ENCODE measurements at regions not wholly inside any gene's neighbourhood (a gene's known extent, or its start where the extent isn't known, plus 50 kb on each side); places are given as distances from the start of the nearest gene placed in this dataset.

GRCh38 chr5:91599863-91600262, 216.7 kb upstream of the ARRDC3 start:
- BruUV-seq (replicated peaks): no TSS peak
- intact Hi-C loops (cut with micrococcal nuclease): no loop called here
- CTCF ChIA-PET: interaction anchor here (1.3 kb wide), 1 partner anchor 42 kb away, joined by 4 read pairs; no protein-coding TSS in a partner anchor

GRCh38 chr5:91598216-91598615, 215.1 kb upstream of the ARRDC3 start:
- Histone ChIP-seq H3K4me3 (replicated peaks in 1 of 3; ENCODE audit: insufficient read depth in 1 of 3, low read depth in 1 of 3, low read length in 3 of 3) (no peak overlapping the region), H3K79me2 (ENCODE audit: control insufficient read depth, insufficient read depth, low read length) (no peaks in the 10 kb centered on the region), H3K4me1 (ENCODE audit: control insufficient read depth, extremely low read depth, insufficient read depth, low read length) (no peaks in the 10 kb centered on the region), H3K4me2 (ENCODE audit: insufficient read depth, low read length) (no peak overlapping the region), H3K9ac (replicated peaks; ENCODE audit: extremely low read depth, insufficient read depth, low read length) (no peak overlapping the region), H3K36me3 (ENCODE audit: control insufficient read depth in 2 of 2, extremely low read depth in 1 of 2, insufficient read depth in 2 of 2, low read length in 2 of 2) (no peaks in the 10 kb centered on the region), H2AFZ (ENCODE audit: low read depth, low read length) (no peak overlapping the region), H3K9me3 (replicated peaks; ENCODE audit: control insufficient read depth, insufficient read depth, low read length) (no peaks in the 10 kb centered on the region), H3K27me3 (ENCODE audit: control insufficient read depth in 2 of 2, insufficient read depth in 2 of 2, low read length in 2 of 2) (no peaks in the 10 kb centered on the region), H4K20me1 (replicated peaks; ENCODE audit: control insufficient read depth, extremely low read depth, insufficient read depth, low read length) (no peaks in the 10 kb centered on the region), H3K27ac (ENCODE audit: insufficient read depth, low read depth, low read length) (no peak overlapping the region), H3K9me1 (replicated peaks; ENCODE audit: control insufficient read depth, extremely low read depth, insufficient read depth, low read length) (no peaks in the 10 kb centered on the region)
- ChIA-PET CTCF (no interaction called here), POLR2A (no interaction called here)
- dilution Hi-C loops (cut with MboI; ENCODE audit: extremely low pct_ligation_motif_present, low sequenced_read_pairs) (no loop called here), intact Hi-C loops (cut with micrococcal nuclease) (no loop called here)
- TF ChIP-seq POLR2AphosphoS5 (IDR thresholded peaks at IDR 0.05; ENCODE audit: insufficient read depth, low read depth, low read length): no peak
- TF ChIP-seq GATA2 (IDR thresholded peaks at IDR 0.05; ENCODE audit: insufficient read depth, insufficient read length, low read depth, low read length): no peak
- TF ChIP-seq POLR2A (IDR thresholded peaks at IDR 0.05; ENCODE audit: low read depth, low read length): no peak
- no peak for TF ChIP-seq FOS (IDR thresholded peaks at IDR 0.05; ENCODE audit: borderline replicate concordance, insufficient read depth, low read length)
- no peak for TF ChIP-seq CTCF (IDR thresholded peaks at IDR 0.05; ENCODE audit: extremely low read depth in 1 of 2, insufficient read depth in 1 of 2, low read depth in 1 of 2, low read length in 2 of 2)
- FAIRE-seq (no peak), DNase-seq (ENCODE audit: low read depth, low spot score) (no peak)
- no TSS peak for BruUV-seq (replicated peaks)

More at GRCh38 chr5:91599863-91600262, 216.7 kb upstream of the ARRDC3 start:
- no peak for FAIRE-seq
- Histone ChIP-seq H3K27ac (ENCODE audit: insufficient read depth, low read depth, low read length) (no peak overlapping the region), H3K79me2 (ENCODE audit: control insufficient read depth, insufficient read depth, low read length) (no peaks in the 10 kb centered on the region), H3K36me3 (ENCODE audit: control insufficient read depth in 2 of 2, extremely low read depth in 1 of 2, insufficient read depth in 2 of 2, low read length in 2 of 2) (no peaks in the 10 kb centered on the region), H3K27me3 (ENCODE audit: control insufficient read depth in 2 of 2, insufficient read depth in 2 of 2, low read length in 2 of 2) (no peaks in the 10 kb centered on the region), H3K4me2 (ENCODE audit: insufficient read depth, low read length) (no peak overlapping the region), H4K20me1 (replicated peaks; ENCODE audit: control insufficient read depth, extremely low read depth, insufficient read depth, low read length) (no peaks in the 10 kb centered on the region), H3K9ac (replicated peaks; ENCODE audit: extremely low read depth, insufficient read depth, low read length) (no peak overlapping the region), H3K9me1 (replicated peaks; ENCODE audit: control insufficient read depth, extremely low read depth, insufficient read depth, low read length) (no peaks in the 10 kb centered on the region), H2AFZ (ENCODE audit: low read depth, low read length) (no peak overlapping the region), H3K4me3 (replicated peaks in 1 of 3; ENCODE audit: insufficient read depth in 1 of 3, low read depth in 1 of 3, low read length in 3 of 3) (no peak overlapping the region), H3K9me3 (replicated peaks; ENCODE audit: control insufficient read depth, insufficient read depth, low read length) (no peaks in the 10 kb centered on the region), H3K4me1 (ENCODE audit: control insufficient read depth, extremely low read depth, insufficient read depth, low read length) (no peaks in the 10 kb centered on the region)
- dilution Hi-C loops (cut with MboI; ENCODE audit: extremely low pct_ligation_motif_present, low sequenced_read_pairs): no loop called here
- DNase-seq (ENCODE audit: low read depth, low spot score): no peak
- TF ChIP-seq EZH2 (IDR thresholded peaks at IDR 0.05; ENCODE audit: borderline replicate concordance, low read depth, low read length, severe bottlenecking) (no peak), FOS (IDR thresholded peaks at IDR 0.05; ENCODE audit: borderline replicate concordance, insufficient read depth, low read length) (no peak), MYC (IDR thresholded peaks at IDR 0.05; ENCODE audit: low read depth, low read length) (no peak)
- TF ChIP-seq, protein P1, sequence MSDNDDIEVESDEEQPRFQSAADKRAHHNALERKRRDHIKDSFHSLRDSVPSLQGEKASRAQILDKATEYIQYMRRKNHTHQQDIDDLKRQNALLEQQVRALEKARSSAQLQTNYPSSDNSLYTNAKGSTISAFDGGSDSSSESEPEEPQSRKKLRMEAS (IDR thresholded peaks at IDR 0.05; ENCODE audit: insufficient read depth, insufficient read length): no peak
- POLR2A ChIA-PET: no interaction called here

All from endothelial cell of umbilical vein (primary cell).